HG02870 (cell line): ENCODE measurements at regions not wholly inside any gene's neighbourhood (a gene's known extent, or its start where the extent isn't known, plus 50 kb on each side); places are given as distances from the start of the nearest gene placed in this dataset.
A peak's percentile ranks its signal among the peaks of the same experiment; 100 is the strongest.

Experiments used
- ATAC-seq: cut with Tn5 transposase; IDR thresholded peaks from one replicate; pipeline ENCODE4 v1.9.1; 2021; ENCODE audit warnings: mild to moderate bottlenecking, moderate library complexity; ENCODE audit not compliant: unreplicated experiment

DNA sequence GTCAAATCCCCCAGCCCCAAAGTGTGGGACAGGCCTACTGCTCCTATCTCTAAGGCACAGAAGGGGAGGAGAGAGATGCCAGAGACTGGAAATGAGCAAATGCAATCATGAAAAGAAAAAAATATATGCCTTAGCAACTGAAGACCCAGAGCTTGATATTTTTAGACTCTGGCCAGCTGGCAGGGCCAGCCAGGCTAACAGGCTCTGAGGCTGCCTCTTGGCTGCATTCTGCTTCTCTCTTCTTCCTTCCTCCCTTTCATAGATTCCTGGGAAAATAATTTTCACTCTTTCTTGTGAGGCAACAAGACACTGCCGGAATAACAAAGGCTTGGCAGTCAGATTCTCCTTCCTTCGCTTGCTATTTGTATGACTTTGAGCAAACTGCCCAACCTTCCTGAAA is 209.1 kb downstream of the RAD51AP2 start:
- no peak for ATAC-seq

DNA sequence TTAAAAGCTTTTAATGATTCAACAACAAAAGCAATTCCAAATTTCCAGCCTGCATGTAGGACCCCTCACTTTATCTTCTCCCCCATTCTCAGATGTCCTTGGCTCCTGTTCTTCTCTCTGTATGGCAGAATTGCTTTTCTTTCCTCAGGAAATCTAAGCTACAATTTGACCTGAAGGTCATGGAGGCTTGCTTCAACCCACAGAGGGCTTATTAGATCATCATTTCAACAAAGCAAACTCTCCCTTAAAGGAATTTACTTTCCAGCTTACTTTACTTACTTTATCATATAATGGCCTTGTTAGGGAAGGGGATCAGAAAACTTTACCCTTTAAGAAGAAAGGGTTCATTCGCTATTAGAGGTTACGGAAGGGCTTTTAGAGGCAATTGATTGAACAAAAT is 211.5 kb downstream of the RAD51AP2 start:
- no peak for ATAC-seq

DNA sequence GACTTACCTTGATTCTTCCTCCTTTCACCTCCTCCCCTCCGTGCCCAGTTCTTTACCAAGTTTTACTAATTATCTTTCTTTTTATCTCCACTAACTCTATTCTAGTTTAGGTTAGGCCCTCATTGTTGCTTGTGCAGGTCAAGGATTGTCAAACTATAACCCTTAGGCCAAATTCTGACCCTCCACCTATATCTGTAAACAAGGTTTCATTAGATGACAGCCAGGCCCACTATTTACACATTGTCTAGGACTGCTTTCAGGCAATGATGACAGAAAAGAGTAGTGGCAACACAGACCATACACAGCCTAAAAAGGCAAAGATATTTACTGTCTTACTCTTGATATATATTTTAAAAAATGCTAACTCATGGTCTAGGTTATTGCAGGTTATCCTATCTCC is 212.0 kb downstream of the RAD51AP2 start:
- no peak for ATAC-seq

DNA sequence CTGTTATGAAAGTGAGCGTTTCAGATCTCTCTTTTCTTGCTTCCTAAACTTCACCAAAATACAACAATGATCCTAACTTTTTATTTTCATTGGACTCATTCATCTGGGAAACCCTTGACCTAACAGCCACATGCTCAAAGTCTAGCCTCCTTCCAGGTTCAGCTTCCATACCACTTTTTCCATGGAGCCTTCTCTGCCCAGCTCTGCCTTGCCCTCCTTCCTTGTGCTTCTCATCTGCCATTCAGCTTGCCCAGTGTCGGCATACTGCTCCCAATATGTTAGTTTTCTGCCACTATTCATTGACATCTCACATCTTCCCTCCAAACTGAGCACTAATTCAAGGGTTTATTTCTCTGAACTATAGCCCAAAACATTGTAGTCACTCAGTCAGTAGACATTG is 214.7 kb downstream of the RAD51AP2 start:
- ATAC-seq, result no peak

DNA sequence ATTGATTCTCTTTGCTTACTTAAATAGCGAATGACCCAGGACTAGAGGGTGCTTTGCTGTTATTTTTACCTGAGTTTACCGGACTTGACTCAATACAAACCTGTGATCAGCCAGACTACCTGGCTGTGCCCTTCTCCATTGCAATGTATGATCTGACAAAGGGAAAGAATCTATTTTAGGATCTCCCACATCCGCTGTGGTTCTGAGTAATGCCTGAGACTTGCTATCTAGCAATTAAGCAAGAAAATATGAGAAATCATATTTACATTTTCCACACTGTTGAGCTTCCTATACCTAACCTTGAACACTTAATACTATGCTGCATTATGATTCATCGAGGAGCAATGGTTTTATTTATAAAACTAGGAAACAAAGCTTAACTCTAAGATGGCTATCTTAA is 215.2 kb downstream of the RAD51AP2 start:
- ATAC-seq, result no peak

DNA sequence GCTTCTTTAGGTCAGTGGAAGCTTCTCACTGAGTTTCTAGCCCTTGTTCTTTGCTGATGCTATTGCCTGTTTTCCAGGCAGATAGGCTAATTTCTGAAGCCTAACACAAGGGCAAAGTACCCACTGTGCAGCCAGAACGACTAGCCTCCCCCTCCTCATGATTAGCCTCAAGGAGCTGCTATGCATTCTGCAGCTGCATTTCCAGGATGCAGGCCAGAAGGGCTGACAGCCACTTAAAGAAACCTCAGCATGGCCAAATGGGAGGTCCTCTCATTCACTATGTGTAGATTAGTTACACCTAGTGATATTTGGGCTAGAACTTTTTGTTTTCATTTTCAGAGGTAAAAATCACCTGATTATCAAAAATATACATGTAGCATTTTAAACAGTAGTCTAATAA is 216.0 kb downstream of the RAD51AP2 start:
- ATAC-seq, result no peak

DNA sequence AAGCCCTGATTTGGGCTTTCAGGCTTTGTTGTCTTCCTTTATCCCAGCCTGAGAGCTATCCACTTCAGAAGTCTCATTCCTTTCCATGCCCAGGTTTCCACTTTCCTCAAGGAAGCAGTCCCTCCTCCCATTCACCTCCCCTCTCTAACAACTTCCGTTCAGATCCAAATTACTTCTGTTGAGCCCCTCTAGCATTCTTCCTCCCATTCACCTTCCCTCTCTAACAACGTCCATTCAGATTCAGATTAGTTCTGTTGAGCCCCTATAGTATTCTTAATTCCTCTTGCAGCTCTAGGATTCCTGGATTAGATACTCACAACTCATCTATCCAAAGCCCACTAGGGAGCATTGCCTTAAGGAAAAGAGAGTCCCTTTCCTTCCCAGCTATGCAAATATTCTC is 216.8 kb downstream of the RAD51AP2 start:
- ATAC-seq, result no peak

DNA sequence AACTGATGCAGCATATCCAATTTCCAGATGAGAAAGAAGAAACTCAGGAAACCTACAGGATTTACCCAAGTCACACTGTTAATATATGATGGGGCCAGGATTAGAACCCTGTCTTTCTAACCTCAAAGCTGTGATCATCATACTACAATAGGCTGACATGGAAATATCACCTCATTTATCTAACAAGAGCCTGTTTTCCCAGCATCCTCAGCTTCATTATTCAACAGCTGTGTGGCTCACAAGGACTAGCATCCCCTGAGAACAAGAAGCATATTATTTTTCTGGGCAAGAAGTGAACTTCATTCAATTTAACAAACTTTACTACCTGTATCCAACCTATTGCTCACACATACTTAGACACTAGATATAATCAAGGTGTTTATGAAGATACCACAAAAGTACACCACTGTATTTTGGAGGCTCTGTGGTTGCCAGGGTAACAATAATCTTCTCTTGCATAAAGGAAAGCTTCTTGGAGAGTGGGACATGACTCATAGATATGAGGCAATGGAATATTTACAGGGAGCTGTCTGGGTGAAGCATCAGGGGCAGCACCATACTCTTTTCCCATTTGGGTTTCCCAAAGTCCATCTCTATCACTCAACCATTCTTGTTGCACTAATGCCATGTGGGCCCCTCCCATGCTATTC is 218.2 kb downstream of the RAD51AP2 start:
- ATAC-seq, result no peak

DNA sequence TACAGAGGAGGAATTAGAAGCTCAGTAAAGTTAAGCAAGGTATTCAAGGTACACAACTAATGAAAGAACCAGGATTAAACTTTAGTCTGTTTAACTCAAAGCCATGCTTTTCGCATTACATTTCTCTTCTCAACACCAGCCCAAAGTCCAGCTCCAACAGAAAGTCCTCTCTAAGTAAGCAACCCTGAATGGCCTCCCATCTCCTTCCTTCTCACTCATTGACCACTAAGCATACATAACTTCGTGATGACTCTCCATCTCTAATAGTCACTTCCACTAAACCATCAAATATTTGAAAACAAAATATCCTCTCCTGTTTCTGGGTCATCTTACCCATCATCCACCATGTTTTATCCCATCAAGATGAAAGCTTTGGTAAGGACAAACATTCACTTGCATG is 219.8 kb downstream of the RAD51AP2 start:
- no peak for ATAC-seq

DNA sequence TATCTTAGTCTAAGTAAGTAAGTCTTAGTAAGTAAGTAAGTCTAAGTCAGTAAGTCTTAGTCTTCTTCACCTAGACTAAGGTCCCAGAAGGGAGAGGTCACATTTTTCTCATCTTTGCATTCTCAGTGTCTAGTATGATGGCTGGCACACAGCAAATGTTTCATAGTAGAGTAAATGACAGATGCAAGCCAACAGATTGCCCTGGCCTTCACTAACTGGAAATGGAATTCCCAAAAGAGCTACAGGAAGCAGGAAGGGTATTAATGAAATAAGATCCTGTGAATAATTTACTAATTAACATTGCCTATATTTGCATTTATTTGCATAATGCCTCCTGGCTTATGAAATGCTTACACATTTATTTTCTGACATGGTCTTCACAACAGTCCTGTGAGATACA is 221.6 kb downstream of the RAD51AP2 start:
- ATAC-seq, result no peak

DNA sequence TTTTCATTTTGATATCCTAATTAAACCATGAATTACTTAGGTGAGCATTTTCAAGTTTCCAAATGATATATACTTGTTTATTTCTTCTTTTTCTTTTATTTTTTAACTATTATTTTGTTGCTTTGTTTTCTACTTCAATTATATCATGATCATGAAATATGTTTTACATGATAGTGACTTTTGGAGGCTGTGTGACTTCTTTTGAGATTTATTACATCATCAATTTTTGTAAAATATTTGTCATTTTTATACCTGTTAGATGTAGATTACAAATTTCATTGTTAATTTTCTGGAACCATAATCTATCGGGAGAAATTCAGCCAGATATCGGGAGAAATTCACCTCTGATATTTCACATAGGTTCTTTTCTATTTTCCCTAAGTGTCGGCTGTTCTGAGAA is 228.6 kb downstream of the RAD51AP2 start:
- no peak for ATAC-seq

DNA sequence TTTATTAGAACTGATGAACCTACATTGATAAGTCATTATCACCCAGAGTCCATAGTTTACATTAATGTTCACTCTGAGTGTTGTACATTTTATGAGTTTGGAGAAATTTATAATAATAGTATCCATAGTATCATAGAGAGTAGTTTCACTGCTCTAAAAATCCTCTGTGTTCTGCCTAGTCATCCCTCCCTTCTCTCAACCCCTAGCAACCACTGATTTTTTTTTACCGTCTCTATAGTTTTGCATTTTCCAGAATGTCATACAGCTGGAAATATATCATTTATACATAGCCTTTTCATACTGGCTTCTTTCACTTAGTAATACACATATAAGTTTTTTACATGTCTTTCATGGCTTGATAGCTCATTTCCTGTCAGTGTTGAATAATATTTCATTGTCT is 231.1 kb downstream of the RAD51AP2 start:
- ATAC-seq, result no peak

DNA sequence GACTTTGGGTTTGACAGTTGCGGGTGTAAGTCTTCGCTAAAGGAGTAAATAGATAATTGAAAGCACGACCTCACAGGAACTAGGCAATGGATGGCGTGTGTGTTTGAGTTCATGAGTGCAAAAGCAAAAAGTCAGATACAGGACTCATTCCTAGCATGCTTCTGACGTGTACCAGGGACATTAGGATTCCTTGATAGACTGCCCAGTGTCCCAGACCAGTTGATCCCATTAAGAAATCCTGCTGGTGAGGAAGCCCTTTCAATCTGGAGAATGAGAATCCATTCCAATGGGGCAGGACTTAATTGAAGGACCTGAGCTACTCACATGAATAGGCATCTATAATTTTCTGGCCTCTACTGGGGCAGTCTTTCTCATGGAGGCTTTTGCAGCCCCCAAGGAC is 235.4 kb downstream of the RAD51AP2 start:
- no peak for ATAC-seq

DNA sequence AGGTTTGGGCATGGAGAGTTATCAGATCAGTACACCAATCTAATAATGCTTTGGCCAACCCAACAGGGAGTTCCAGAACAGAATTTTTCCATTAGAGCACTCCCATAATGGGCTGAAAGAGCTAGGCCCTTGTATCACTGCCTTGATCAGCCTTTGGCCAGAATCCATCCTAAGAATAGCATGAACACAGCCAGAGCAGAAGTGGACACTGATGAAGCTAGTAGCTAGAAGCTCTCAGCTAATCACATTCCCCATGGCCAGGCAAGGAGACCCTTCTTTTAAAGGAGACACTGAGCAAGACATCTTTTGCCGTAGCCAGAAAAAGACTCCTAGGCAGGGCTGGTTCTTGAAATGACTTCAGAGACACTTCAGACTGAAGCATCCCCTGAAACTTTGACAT is 236.0 kb downstream of the RAD51AP2 start:
- no peak for ATAC-seq

DNA sequence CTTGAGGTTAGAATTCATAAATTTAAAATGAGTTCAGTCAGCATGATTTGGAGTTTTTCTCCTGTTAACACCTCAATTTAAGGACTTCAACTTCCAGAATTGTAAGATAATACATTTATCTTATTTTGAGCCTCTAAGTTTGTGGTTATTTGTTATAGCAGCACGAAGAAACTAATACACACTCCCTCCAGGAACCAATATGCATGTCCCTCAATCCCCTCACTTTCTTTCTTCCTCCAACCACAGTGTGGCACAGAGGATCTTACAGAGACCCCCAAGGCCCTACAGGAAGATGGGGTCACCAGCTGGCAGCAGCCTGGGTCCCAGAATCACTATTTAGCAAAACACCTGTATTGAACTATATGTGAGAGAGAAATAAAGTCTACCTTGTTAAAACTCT is 242.0 kb downstream of the RAD51AP2 start:
- no peak for ATAC-seq

DNA sequence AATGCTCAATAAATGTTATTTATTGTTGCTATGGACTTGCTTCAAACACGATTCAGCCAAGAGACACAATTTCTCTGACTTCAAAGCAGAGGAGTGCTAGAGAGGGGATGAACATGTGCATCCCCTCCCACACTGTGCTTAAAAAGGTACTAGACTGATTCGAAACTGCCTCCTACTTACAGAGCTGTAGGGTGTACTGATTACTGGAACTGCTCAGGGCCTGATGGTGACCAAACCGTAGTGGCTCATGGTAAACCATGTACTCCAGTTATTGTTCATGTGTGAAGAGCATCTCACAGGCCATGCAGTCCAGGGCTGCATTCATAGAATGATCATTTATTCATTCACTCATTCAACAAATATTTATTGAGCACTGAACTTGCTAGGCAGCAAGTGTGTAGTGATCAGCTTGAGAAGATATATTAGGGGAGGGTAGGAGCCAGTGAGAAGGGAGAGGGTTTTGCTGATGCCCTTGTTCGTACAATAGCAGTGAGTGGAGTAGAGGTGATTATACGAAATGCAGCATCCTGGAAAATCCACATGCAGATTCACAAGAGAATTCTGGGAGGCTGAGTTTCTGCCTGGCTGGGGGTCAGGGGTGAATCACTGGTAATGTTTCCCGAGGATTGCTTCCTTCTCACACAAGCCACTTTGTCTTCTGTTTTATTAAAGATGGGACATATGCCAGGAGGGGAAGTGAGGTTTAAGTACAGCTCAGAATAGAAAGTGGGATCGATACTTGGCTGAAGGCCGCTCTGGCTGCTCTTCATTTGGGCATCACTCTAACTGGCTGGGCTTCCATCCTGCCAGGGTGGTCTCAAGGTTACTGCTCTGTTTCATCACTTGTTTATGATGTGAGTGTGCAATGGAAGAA is 245.4 kb downstream of the RAD51AP2 start:
- peak; percentile 72 for ATAC-seq

DNA sequence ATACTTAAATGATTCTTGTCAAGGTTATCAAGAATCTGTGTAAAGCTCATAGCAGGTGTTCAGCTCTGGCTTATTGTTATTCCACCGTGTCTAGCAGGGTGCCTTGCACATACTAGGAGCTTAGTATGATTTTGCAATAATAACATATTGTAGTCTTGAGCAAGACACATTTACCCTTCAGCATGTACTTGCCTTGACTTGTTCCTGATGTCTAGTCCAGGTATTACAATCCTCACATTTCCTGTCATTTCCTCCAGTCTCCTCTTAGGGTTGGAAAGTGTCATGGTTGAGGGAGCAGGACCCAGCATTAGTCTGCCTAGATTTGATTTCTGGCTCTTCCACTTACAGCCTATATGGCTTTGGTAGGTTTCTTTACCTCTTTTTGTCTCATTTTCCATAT is 246.1 kb downstream of the RAD51AP2 start:
- ATAC-seq, result no peak

DNA sequence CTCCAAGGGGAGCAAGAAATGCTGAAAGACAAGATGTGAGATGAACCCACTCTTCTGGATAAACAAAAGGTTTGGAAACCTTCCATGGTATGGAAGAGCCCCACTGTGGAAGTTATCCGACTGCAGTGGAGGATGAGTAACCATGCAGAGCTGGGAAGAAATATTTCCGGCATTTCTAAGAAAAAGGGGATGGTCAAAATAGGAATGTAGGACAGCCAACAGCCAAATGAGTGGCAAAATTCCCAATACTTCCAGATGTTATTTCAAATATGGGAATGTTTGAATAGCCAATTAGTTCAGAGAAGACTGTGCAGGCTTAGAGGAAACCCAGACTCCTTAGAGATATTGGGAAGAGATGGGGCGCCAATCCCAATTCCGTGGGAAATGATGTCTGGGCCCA is 246.8 kb downstream of the RAD51AP2 start:
- ATAC-seq, result no peak

DNA sequence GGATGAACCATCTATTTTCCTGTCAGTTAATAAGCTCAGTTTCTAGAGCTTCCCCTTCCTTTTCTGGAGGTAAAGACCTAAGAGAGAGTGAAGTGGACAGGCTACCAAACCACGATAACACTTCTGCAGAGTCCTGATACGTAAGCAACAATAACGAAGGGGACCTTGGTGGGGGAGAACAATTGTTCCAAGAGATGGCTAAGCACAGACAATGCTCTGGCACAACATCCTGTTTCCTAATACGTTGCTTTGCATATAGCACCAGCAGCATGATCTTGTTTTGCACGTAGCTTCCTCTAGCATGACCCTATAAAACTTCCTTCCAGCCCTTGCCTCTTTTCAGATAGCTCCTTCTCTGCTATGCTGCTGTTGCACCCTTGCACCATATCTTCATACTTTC is 247.3 kb downstream of the RAD51AP2 start:
- no peak for ATAC-seq

DNA sequence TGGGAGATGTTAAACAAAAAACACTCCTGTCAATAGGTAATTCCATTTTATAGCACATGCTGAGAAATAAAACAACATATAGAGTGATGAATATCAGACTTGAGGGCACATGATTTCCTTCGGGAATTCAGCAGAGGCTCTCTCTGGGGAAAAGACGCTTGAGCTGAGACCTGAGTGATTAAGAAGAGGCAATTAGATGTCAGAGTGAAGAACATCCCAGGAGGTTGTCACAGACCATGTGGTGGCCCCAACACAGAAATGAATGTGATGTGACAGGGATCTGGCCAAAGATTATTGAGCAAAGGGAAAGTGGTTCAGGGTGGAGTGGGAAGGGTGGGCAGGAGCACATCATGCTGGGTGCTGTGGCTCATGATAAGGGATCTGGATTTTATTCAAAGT is 254.7 kb downstream of the RAD51AP2 start:
- ATAC-seq, result no peak

DNA sequence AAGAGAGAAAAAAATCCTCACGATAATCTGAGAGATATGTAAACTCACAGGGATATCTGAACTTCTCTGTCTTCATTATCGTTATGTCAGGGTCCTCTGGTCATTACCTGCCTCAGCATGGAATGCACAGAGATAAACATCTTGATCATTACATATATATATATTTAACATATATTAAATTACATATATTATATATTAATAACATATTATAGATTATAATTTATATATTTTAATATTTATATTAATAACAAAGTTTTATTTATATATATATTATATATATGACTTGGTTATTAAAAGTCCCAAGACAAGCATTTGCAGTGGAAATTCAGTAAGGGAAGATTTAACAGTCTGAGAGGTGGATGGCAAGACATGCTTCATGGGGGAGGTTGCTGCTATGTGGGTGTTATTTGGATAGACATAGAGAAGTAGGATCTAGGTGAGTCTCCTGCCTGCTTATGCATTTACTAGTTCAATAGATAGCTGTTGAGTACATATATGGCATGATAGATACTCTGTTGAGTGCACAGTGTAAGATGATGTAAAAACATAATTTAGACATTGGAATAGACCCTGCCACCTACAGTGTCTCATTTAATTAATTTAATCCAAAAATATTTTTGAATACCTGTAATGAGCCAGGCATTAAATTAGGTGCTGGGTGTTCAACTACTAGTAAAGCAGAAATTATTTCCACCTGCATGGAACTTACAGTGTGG is 255.2 kb downstream of the RAD51AP2 start:
- ATAC-seq, result no peak

DNA sequence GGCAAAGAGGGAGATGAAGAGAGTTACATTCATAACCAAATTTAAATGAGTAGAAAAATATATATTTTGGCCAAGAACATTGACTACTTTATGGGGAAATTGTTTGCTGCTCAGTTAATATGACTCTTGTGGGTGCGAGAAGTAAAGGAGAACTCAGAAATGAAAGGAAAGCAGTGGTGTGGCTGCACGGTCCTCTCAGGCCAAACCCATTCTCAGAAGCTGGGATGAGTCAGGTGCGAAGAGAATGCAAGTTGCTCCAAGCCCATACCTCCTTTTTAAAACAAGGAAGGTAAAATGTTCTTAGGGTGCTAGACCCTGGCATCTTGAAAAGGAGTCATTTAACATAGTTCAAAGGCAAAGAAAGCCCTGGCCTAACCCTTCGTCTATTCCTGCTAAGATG is 258.6 kb downstream of the RAD51AP2 start:
- no peak for ATAC-seq
